BE2C (cell line): ENCODE measurements at regions not wholly inside any gene's neighbourhood (a gene's known extent, or its start where the extent isn't known, plus 50 kb on each side); places are given as distances from the start of the nearest gene placed in this dataset.

ENCODE experiments used
- DNase-seq: peaks from one replicate; pipeline ENCODE4 v3.0.0-alpha.2; 2020
- H3K27me3 ChIP-seq: fragments of 250-450 bp; sonication (Bioruptor Pico); 2 replicates; pipeline ENCODE4 v1.5.1; 2020; ENCODE audit warnings: mild to moderate bottlenecking
- H3K36me3 ChIP-seq: fragments of 250-450 bp; sonication (Bioruptor Pico); 2 replicates; pipeline ENCODE4 v1.5.1; 2020; ENCODE audit warnings: mild to moderate bottlenecking
- H3K4me1 ChIP-seq: fragments of 250-450 bp; sonication (Bioruptor Pico); 2 replicates; pipeline ENCODE4 v1.5.1; 2020
- H3K4me3 ChIP-seq: 2 replicates; pipeline ENCODE4 v1.5.1; 2011; ENCODE audit warnings: low read depth, low read length
- H3K9me3 ChIP-seq: fragments of 250-450 bp; sonication (Bioruptor Pico); 2 replicates; pipeline ENCODE4 v1.5.1; 2020
- TF ChIP-seq, protein P1 (sequence below): IDR thresholded peaks from 2 replicates; pipeline ENCODE4 v1.5.1; 2012; ENCODE audit warnings: mild to moderate bottlenecking, low read depth, low read length

DNA sequence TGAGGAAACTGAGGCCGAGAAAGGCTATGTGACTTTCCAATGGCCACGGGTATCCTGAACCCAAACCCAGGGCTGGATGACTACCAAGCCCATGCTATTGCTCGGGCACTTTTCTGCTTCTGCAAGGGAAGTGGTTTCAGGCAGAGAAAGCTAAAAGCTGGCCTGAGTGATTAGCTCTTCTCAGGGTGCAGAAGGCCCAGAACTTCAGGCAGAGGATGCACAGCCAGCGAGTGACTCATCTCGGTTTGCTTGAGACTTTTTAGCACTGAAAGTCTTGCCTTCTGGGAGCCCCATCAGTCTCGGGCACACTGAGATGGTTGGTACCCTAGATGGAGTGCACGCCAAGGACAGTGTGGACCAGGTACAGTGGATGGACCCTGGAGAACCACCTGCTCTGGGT is 129.5 kb upstream of the SDK2 start:
- Histone ChIP-seq H3K4me3 (no peak overlapping the region), H3K36me3 (no peaks in the 10 kb centered on the region), H3K27me3 (no peaks in the 10 kb centered on the region), H3K4me1 (peaks cover 26% of the 10 kb centered on the region), H3K9me3 (no peaks in the 10 kb centered on the region)
- DNase-seq, result no peak
- TF ChIP-seq, protein P1, sequence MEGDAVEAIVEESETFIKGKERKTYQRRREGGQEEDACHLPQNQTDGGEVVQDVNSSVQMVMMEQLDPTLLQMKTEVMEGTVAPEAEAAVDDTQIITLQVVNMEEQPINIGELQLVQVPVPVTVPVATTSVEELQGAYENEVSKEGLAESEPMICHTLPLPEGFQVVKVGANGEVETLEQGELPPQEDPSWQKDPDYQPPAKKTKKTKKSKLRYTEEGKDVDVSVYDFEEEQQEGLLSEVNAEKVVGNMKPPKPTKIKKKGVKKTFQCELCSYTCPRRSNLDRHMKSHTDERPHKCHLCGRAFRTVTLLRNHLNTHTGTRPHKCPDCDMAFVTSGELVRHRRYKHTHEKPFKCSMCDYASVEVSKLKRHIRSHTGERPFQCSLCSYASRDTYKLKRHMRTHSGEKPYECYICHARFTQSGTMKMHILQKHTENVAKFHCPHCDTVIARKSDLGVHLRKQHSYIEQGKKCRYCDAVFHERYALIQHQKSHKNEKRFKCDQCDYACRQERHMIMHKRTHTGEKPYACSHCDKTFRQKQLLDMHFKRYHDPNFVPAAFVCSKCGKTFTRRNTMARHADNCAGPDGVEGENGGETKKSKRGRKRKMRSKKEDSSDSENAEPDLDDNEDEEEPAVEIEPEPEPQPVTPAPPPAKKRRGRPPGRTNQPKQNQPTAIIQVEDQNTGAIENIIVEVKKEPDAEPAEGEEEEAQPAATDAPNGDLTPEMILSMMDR, result no peak

DNA sequence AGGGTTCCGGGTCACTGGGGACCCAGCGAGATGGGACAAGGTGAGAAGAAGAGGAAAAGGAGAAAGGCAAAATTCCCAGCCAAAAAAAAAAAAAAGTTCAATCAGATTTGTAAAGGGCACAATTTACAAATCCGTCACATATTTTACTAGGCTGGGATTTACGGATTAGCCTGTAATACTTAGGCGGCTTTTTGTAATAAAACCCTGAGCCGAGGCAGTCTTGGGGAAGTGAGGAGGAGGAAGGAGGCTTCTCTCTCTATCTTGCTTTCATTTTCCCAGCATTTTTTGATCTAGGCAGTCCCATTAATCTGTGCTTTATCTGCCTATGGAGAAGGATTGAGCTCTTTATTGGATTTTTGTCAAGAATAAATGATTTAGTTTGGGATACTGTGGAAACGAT is 130.6 kb upstream of the SDK2 start:
- H3K27me3 ChIP-seq, result no peaks in the 10 kb centered on the region
- H3K4me3 ChIP-seq, result no peak overlapping the region
- TF ChIP-seq, protein P1, result no peak

DNA sequence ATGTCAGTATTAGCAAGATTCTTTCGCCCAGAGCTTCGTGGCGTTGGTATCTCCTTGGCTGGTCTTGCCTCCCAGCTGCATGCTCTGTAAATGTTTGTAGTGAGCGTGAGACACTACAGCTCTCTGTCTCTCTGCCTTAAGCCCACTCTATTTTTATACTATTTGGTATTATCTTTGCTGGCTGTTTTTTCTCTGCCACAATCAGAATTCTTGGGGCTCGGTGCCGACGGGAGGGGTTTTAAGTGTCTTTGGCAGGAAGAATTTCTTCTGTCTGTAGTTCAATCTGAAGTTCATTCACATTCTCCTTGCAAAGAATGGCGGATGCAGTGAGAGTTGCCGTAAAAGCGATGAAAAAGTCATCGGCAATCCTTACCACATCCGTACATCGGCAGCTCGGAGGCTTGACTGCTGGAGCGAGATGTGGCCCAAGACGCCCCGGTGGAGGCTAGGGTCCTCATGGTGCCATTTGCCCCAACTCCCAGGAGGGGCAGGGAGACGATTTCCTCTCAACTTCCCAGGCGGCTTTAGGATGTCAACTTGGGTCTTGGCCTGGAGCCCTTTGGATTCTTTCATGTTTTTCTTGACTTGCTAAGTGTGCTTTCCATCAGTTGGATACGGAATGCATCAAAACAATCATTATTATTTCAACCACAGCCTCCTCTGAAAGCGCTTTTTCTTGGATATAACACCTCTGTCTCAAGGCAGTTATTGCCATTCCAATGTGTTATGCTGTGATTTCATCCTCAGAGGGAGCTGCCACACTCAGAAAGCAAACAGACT is 132.3 kb upstream of the SDK2 start:
- TF ChIP-seq, protein P1, result no peak
- Histone ChIP-seq H3K4me1 (peaks cover 9% of the 10 kb centered on the region), H3K27me3 (no peaks in the 10 kb centered on the region), H3K36me3 (no peaks in the 10 kb centered on the region), H3K4me3 (no peak overlapping the region), H3K9me3 (no peaks in the 10 kb centered on the region)
- no peak for DNase-seq

More for the DNA sequence above, 130.6 kb upstream of the SDK2 start:
- no peaks in the 10 kb centered on the region for H3K9me3 ChIP-seq
- no peak for DNase-seq
- H3K36me3 ChIP-seq, result no peaks in the 10 kb centered on the region
- peaks cover 22% of the 10 kb centered on the region for H3K4me1 ChIP-seq

DNA sequence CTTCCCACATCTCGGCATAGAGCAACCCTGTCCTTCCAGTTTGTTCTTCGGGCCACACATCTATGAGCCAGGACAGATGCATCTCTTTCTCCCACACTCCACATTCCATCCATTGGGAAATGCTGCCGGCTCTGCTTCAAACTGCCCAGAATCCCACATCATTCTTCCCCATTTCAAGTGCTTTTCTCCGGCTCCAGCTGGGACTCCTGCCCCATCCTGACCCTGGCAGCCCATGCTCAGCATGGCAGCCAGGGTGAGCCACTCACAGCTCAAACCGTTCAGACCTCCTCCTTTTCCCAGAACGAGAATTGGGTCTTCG is 132.8 kb upstream of the SDK2 start:
- no peaks in the 10 kb centered on the region for H3K27me3 ChIP-seq
- DNase-seq, result no peak
- H3K9me3 ChIP-seq, result no peaks in the 10 kb centered on the region
- no peak overlapping the region for H3K4me3 ChIP-seq
- TF ChIP-seq, protein P1, result no peak
- peaks cover 5% of the 10 kb centered on the region; the same call in 1 of the 2 replicates for H3K4me1 ChIP-seq
- no peaks in the 10 kb centered on the region for H3K36me3 ChIP-seq

DNA sequence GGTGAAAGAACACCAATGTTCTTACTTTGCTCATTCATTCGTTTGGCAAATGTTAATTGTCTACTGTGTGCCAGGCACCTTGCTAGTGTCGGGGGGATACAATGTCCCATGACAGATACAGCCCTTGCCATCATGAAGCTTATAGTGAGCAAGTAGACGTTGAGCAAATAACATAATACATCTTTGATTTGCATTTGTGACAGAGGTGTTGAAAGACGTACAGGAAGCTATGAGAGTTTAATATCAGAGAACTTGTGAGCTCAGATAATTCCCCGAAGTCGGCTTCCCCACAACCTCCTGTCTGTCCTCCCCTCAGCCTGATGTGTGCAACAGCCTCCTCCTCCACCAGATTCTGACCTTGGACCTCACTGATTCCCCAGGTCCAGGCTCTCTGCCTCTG is 138.0 kb upstream of the SDK2 start:
- Histone ChIP-seq H3K4me1 (peaks cover 11% of the 10 kb centered on the region), H3K27me3 (no peaks in the 10 kb centered on the region), H3K9me3 (no peaks in the 10 kb centered on the region)

More for the DNA sequence above, 138.0 kb upstream of the SDK2 start:
- TF ChIP-seq, protein P1, result no peak
- H3K36me3 ChIP-seq, result no peaks in the 10 kb centered on the region
- DNase-seq, result no peak
- no peak overlapping the region for H3K4me3 ChIP-seq
